ENCODE measurements at regions not wholly inside any gene's neighbourhood (a gene's known extent, or its start where the extent isn't known, plus 50 kb on each side); places are given as distances from the start of the nearest gene placed in this dataset.

- TF ChIP-seq REST (IDR thresholded peaks at IDR 0.05; ENCODE audit: low read depth): no peak
- TF ChIP-seq ZFX (IDR thresholded peaks at IDR 0.05): no peak
- no peak for TF ChIP-seq ZNF274 (IDR thresholded peaks at IDR 0.05; ENCODE audit: low read depth, low read length)
Observed at GRCh38 chr7:84297616-84298015, 103.0 kb upstream of the SEMA3A start (continued).

- Histone ChIP-seq H2AFZ (ENCODE audit: low read depth, low read length, poor library complexity, severe bottlenecking) (no peak overlapping the region), H3K79me2 (ENCODE audit: insufficient read depth, low read length) (no peaks in the 10 kb centered on the region), H3K4me2 (ENCODE audit: low read length) (no peak overlapping the region), H3K27ac (ENCODE audit: low read depth, low read length) (no peak overlapping the region), H3K9me3 (ENCODE audit: control insufficient read depth in 1 of 2, insufficient read depth in 1 of 2, low read depth in 1 of 2, low read length in 2 of 2) (no peaks in the 10 kb centered on the region), H3K9ac (ENCODE audit: low read length) (no peak overlapping the region), H4K20me1 (ENCODE audit: insufficient read depth) (no peaks in the 10 kb centered on the region), H3K9me2 (ENCODE audit: insufficient read depth) (no peaks in the 10 kb centered on the region; the same call in 1 of the 2 replicates), H3K4me1 (ENCODE audit: control insufficient read depth in 1 of 2, insufficient read depth in 2 of 2, low read length in 2 of 2) (no peaks in the 10 kb centered on the region), H3K36me3 (ENCODE audit: control insufficient read depth in 1 of 2, insufficient read depth in 2 of 2, low read length in 2 of 2) (no peaks in the 10 kb centered on the region), H3K27me3 (ENCODE audit: insufficient read depth, low read length) (no peaks in the 10 kb centered on the region), H3K4me3 (replicated peaks in 1 of 2; ENCODE audit: low read depth in 1 of 2, low read length in 2 of 2) (no peak overlapping the region)
- ATAC-seq (no peak), DNase-seq (ENCODE audit: low read depth, low spot score) (no peak)
- intact Hi-C loops (cut with micrococcal nuclease): no loop called here
- no TSS peak for BruUV-seq (replicated peaks)
- ChIA-PET CTCF (no interaction called here), POLR2A (no interaction called here), RAD21 (ENCODE audit: low non-redundant PET in 1 of 2, low total read pairs in 2 of 2, uncharacterized antibody in 2 of 2, unreplicated experiment in 2 of 2) (no interaction called here)
- TF ChIP-seq CTCF (IDR thresholded peaks at IDR 0.05 in 2 of 3, conservative IDR thresholded peaks at IDR 0.05 in 1 of 3; ENCODE audit: borderline replicate concordance in 1 of 3, insufficient read depth in 1 of 3, low read depth in 2 of 3, low read length in 2 of 3) (no peak), POLR2AphosphoS5 (IDR thresholded peaks at IDR 0.05; ENCODE audit: low read depth, low read length) (no peak), ZFX (IDR thresholded peaks at IDR 0.05) (no peak), CEBPB (IDR thresholded peaks at IDR 0.05; ENCODE audit: low read depth) (no peak), RAD21 (IDR thresholded peaks at IDR 0.05; ENCODE audit: low read depth) (no peak), POLR2A (IDR thresholded peaks at IDR 0.05; ENCODE audit: borderline replicate concordance, extremely low read depth, insufficient read depth, insufficient read length) (no peak), SP1 (IDR thresholded peaks at IDR 0.05; ENCODE audit: low read depth) (no peak), MAX (IDR thresholded peaks at IDR 0.05) (no peak), FOSL1 (IDR thresholded peaks at IDR 0.05; ENCODE audit: low read depth) (no peak), EZH2phosphoT487 (IDR thresholded peaks at IDR 0.05; ENCODE audit: borderline replicate concordance) (no peak), YY1 (IDR thresholded peaks at IDR 0.05; ENCODE audit: extremely low read depth, insufficient replicate concordance, low read depth, low read length) (no peak), ELF1 (IDR thresholded peaks at IDR 0.05; ENCODE audit: borderline replicate concordance, low read depth) (no peak), JUND (IDR thresholded peaks at IDR 0.05) (no peak), EGR1 (IDR thresholded peaks at IDR 0.05; ENCODE audit: low read depth) (no peak), ZBTB33 (IDR thresholded peaks at IDR 0.05; ENCODE audit: extremely low read depth, insufficient replicate concordance, low read length) (no peak), ZNF274 (IDR thresholded peaks at IDR 0.05; ENCODE audit: low read depth, low read length) (no peak), CBX3 (IDR thresholded peaks at IDR 0.05; ENCODE audit: low read depth) (no peak)
Observed at GRCh38 chr7:84294847-84295455, 100.4 kb upstream of the SEMA3A start.

All from HCT116 (cell line).